DMS 273 treated with DMSO at 0.1 percent for 48 hours (cell line): ENCODE measurements at regions not wholly inside any gene's neighbourhood (a gene's known extent, or its start where the extent isn't known, plus 50 kb on each side); places are given as distances from the start of the nearest gene placed in this dataset.

Experiments
- DNase-seq: peaks from one replicate; lab custom pipeline; 2025; lab: John Stamatoyannopoulos, UW

- no peak for DNase-seq
These were observed 91.1 kb upstream of the TPM1 start for GRCh38 chr15:62951481-62951880.

DNA sequence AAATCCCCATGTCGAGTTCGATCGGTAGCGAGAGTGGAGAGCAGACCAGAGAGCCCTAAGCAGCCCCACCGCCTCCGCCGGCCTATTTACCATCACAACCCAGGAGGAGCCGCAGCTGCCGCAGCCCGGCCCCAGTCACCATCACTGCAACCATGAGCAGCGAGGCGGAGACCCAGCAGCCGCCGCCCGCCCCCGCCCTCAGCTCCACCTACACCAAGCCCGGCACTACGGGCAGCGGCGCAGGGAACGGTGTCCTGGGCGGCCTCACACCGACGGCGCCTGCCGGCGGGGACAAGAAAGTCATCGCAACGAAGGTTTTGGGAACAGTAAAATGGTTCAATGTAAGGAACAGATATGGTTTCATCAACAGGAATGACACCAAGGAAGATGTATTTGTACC lies 89.5 kb upstream of the TPM1 start:
- no peak for DNase-seq

- no peak for DNase-seq
These were observed 89.0 kb upstream of the TPM1 start for GRCh38 chr15:62953496-62954045.

- DNase-seq = no peak
These were observed 85.4 kb upstream of the TPM1 start for GRCh38 chr15:62957130-62957529.

DNA sequence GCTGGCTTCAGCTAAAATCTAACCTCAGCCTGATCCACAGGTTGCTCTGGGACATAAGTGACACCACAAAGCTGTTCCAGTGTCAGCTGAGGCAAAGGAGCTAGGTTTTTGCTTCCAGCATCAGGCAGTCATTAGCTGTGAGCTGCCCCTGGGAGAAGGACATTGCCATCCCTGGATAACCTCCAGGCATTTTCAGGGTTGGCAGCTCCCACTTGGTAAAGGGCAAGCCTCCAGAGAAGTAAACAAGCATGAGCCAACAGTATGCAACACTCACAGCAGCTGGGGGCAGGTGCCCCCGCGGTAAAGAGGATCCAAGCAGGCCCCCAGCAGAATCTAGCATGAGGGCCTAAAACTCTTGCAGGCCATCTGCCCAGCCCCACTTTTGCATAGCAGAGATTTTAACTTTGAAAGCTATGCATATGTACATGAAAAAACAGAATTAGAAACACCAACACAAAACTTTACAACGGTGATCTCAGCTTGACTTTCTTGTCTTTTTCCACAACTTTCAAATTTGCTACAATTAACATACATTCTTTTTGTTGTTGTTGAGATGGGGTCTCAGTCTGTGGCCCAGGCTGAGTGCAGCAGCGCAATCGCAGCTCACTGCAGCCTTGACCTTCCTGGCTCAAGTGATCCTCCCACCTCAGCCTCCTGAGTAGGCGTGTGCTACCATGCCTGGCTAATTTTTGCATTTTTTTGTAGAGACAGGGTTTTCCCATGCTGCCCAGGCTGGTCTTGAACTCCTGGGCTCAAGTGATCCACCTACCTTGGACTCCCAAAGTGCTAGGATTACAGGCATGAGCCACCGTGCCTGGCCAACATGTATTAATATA lies 83.8 kb upstream of the TPM1 start:
- no peak for DNase-seq

DNA sequence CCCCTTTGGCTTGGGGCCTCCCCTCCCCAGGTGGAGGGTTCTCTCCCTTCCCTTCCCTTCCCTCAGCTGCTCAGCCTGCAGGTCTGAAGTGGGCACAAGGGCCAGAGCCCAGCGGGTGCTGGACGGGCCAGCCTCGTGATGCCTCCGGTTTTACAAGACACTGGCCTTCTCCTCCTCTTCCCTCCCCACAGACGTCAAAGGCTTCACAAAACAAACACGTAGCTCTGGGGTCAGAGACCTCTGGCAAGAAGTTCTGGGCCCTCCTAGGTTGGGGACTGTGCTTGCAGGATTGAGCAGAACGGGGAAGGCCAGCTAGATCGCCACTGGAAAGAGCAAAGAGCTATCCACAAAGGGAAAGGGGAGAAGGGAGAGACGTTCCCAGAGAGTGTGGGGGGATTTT lies 81.4 kb upstream of the TPM1 start:
- DNase-seq = no peak

GRCh38 chr15:62962101-62962995 lies 80.2 kb upstream of the TPM1 start:
- no peak for DNase-seq

- DNase-seq = no peak
These were observed 78.3 kb upstream of the TPM1 start for GRCh38 chr15:62964251-62964650.

DNA sequence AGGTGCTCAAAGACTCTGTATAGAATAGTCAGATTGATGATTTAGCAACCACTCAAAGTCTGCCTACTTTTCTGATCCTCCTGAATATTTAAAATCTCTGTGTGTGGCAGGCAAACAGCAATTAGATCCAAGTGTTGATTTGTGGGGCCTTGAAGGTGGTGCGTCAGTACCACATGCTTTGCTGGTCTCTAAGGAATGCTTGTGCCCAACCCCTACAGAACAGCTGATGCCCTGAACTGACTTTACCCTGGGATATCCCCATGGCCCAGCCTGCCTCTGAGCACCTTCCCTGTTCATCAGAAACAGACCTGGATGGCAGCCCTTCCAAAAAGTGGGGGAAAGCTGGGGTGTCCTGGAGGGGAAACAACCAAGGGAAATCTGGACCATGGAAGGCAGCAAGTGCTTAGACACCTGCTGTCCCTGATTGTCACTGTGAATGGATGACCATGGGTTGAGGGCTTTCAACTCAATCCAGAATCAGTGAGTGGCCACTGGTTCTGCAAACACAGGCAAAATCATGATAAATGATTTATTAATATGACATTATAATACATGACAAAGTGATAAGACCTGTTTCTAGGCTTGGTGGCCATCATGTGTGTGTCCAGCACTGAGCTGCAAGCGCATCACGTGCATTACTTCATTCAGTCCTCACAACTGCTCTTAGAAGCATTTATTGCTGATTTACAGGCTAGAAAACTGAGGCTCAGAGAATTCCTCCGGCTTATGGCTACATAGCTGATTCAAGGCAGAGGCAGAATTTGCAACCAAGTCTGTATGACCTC lies 76.1 kb upstream of the TPM1 start:
- no peak for DNase-seq

DNA sequence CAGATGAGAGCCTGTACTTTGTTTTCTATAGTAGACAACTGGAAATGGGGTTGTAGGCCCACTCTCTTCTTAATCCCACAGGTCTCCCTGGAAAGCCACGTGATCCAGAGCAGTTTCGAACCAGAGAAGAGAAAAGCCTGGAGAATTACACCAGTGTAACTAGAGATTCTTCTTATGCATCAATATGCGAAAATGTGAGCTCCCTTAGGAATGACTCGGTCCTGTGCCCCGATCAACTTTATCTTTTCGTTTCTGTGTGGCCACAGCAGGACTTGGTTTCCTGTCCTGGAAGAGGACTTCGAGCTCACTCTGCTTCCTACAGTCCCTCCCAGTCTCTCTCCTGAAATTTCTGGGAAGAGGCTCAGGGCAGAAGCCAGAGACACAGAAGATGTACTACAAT lies 73.8 kb upstream of the TPM1 start:
- DNase-seq = no peak

DNA sequence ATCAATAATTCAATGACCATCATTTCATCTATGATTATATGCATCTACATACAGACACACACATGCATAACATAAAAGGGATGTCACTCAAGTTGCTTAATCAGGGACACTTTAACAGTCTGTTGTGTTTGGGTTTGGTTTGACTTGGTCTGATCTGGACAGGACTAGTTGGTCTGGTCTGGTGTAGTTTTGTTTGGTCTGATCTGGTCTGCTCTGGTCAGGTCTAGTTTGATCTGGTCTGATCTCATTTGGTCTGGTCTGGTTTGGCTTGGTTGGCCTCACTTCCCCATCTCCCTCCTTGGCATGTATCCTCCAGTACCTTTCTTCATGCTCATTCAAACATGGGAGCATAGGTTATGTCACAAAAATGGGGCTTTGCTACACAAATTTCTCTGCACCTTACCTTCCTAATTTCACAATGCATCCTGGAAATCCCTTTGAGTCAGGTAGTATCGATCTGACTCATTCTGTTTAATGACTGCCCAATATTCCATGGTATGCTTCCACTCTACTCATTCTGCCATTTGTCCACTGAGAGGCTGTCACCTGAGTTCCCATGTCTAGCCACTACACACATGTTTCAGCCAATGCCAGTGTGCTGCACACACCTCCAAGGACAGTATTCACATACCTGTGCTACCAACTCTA lies 73.0 kb upstream of the TPM1 start:
- DNase-seq = no peak

DNA sequence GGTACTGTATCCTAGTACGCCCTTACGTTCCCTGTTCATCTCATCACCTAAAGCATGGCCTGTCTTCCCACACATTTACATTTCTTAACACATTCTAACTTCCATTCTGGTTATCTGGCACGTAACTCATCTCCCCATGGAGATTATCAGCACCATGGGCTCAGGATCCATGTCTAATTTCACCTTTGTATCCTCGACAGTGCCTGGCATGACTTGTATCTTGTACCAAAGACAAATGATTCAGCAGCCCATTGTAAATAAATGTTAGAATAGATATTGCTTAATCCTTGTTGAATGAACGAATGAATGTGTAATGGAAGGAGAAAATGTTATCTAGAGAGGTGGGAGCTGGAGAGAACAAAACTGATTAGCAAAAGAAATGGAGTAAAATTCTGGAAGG lies 69.7 kb upstream of the TPM1 start:
- DNase-seq = no peak

DNA sequence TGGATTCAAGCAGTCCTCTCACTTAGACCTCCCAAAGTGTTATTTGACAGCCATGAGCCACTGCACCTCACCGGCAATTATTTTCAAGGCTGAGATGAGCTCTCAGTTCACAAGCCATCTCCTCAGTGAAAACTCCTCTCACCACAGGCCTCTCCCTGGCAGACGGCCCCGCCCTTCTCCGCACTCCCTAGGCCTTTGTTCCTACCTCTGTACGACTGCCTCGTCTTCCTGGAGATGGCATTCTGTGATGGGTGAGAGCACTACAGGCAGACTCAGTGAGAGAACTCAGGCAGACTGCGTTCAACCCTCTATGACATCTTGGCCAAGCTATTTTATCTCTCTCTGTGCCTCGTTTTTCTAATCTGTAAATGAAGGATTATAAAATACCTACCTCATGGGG lies 67.0 kb upstream of the TPM1 start:
- DNase-seq = no peak

- no peak for DNase-seq
These were observed 66.2 kb upstream of the TPM1 start for GRCh38 chr15:62976301-62976881.

- DNase-seq = no peak
These were observed 64.4 kb upstream of the TPM1 start for GRCh38 chr15:62977952-62978811.

GRCh38 chr15:62979252-62979651 lies 63.3 kb upstream of the TPM1 start:
- DNase-seq = no peak

DNA sequence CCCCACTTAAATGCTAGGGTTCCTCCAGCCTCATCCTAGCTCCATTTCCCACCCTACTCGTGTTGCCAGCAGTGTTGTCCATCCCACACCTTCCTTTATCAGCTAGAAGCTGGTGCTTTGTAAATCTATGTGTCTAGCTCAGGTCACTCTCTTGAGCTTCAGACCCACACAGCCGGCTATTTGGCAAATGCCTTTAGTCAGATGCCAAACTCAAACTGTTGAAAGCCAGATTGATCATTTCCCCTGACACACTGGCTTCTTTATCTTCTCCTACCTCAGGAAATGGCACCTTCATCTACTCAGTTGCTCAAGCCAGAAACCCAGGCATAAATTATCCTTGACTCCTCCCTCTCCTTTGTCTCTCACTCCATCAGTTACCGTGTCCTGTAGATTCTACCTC lies 61.5 kb upstream of the TPM1 start:
- no peak for DNase-seq

GRCh38 chr15:62983956-62984355 lies 58.6 kb upstream of the TPM1 start:
- no peak for DNase-seq

GRCh38 chr15:62985768-62986167 lies 56.8 kb upstream of the TPM1 start:
- no peak for DNase-seq

DNA sequence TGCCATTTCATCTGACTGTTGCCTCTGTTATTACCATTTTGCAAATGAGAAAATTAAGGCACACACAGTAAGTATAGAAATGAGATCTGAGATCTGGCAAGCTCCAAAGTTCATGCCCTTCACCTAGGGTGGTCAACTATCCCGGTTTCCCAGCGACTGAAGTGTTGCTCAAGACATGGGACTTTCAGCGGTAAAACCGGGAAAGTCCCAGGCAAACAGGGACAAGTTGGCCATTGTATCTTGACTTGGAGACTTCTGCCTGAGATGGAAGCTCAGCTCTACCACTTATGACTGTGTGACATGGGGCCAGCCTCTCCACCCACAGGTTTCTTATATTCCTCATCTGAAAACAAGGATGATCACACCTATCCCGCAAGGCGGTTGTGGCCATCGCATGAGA lies 55.6 kb upstream of the TPM1 start:
- DNase-seq = no peak
